SIG-M5 treated with dmso at 0.1 percent for 504 hours (cell line): ENCODE measurements at regions not wholly inside any gene's neighbourhood (a gene's known extent, or its start where the extent isn't known, plus 50 kb on each side); places are given as distances from the start of the nearest gene placed in this dataset.
A peak's percentile ranks its signal among the peaks of the same experiment; 100 is the strongest.

Experiments used
- DNase-seq: peaks from one replicate; lab custom pipeline; 2025; ENCODE audit not compliant: unreplicated experiment; lab: John Stamatoyannopoulos, UW

DNA sequence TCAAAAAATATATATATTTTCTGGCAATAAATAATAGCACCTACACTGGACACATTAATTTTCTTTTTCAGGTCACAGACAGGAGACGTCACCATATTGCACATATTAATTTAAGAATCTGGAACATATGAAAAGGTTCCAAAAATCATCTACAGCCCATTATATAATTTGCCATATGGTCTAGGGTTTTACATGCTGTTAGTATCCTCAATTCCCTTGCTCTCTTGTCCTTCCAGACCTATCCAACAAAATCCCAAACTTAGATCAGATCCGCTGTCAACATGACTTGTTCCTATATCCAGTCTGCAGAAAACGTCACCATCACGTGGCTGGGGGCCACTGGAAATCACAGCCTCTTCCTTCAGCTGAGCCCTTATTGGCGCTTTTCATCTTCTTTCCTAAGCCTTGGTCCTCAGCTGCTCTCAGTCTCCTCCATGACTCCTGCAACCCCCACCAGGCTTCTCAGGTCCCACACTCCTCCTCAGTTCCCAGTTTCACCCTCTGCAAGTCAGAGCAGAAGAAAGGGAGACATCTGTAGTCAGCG, 192.0 kb upstream of the GATB start:
- no peak for DNase-seq

DNA sequence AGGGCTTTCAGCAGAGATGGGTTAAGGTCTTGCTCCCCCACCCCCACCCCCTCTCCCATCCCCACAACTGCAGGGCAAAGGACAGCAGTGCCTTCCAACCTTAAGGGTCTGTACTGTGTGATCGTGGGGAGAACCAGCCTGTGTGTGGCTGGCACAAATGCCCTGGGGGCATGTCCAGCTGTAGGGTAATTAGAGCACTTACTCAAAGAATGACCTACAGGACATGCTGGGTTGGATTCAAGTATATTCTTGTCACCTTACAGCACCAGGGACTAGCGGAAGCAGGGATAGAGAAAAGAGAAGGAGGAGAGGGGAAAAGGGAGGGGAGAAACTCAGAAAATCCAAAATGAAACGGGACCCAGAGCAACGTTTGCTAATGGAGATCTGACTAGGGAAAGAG, 191.3 kb upstream of the GATB start:
- DNase-seq = no peak

DNA sequence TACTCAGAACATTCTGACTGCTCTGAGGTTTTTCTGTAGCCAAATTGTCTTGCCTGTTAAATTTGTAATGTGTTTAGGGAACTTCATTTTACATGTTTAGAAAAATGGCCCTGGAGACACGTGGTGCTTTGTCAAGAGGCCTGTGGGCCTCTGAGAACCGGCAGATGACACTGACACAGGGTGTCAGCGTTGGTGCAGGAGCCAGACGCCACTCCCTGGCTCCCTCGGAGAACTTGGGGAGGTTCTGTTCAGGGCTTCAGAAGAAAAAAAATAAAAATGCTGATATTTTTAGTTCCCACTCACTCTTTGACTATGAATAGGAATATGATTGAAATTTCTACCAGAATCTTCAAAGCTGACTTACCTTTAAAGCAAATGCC, 190.9 kb upstream of the GATB start:
- DNase-seq = no peak

DNA sequence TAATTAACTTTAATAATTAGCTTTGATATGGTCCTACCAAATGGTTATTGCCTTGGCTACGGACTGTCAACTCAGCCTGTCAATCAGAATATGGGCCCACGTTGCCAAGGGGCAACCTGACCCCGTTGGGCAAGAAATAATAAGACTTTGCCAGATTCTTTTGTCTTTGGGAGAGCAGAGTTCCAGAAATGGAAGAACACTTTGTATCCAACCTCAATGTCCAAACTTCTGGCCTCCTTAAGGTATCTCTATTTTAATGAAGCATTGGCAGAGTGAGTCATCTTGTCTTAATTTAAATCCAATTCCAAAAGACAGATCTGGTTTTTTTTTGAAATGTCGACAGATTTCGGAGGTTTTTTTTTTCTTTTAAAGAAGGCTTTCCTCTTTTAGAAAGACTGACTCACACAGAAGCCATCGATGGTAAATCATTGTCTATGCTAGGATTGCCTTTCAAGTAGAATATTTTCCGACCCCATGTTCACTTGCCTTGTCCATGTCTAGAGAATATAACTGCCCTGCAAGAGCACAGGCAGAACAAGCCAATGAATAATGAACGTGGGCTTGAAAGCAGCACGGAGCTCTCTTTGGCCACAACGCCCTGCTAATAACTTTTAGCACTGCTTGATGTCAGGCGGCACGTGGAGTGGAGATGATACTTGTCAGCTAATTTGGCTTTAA, 190.3 kb upstream of the GATB start:
- DNase-seq = no peak

DNA sequence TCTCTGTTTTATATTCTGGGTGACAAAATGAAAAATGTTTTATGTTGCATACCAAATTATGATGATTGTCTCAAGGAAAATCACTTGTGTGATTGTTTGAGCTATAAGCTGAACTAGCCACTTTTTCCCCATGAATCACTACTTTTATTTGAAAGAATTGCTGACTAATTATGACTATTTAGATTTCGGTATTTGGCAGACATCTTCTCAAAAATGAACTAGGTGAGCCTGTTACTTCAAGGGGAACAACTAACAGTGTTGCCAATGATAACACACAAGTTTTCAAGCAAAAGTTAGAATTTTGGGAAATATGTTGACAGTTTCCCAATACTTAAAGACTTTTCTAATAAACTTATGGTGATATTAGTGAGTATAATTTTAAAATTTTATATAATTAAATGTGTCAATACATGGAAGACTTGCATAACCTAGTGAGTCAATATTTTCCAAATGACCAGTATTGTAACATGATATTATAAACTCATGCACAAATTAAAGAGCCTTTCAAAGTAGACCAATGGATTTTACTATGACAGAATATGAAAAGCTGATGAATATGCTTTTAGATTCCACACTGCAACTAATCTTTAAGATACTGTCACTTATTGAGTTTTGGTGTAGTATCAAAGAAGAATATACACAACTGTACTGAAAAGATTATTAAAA, 187.7 kb upstream of the GATB start:
- DNase-seq = no peak

DNA sequence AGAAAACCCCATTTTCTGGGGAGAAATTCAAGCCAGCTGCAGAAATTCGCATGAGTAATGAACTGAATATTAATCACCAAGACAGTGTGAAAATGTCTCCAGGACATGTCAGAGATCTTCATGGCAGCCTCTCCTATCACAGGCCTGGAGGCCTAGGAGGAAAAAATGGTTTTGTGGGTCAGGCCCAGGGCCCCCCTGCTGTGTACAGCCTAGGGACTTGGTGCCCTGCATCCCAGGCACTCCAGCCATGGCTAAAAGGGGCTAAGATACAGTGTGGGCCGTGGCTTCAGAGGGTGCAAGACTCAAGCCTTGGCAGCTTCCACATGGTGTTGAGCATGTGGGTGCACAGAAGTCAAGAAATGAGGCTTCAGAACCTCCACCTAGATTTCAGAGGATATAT, 185.9 kb upstream of the GATB start:
- DNase-seq = no peak

DNA sequence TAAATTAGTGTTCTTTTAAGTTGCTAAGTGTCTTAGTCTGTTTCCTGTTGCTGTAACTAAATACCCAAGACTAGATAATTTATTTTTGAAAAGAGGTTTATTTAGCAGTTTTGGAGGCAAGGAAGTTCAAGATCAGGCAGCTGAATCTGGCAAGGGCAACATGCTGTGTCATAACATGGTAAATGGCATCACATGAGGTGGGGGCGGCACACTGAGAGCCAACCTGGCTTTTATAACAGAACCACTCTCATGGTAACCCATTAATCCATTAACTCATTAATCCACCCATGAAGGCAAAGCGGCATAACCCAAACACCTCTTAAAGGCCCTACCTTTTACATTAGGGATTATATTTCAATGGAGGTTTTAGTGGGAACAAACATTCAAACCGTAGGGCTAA, 182.2 kb upstream of the GATB start:
- DNase-seq = no peak

DNA sequence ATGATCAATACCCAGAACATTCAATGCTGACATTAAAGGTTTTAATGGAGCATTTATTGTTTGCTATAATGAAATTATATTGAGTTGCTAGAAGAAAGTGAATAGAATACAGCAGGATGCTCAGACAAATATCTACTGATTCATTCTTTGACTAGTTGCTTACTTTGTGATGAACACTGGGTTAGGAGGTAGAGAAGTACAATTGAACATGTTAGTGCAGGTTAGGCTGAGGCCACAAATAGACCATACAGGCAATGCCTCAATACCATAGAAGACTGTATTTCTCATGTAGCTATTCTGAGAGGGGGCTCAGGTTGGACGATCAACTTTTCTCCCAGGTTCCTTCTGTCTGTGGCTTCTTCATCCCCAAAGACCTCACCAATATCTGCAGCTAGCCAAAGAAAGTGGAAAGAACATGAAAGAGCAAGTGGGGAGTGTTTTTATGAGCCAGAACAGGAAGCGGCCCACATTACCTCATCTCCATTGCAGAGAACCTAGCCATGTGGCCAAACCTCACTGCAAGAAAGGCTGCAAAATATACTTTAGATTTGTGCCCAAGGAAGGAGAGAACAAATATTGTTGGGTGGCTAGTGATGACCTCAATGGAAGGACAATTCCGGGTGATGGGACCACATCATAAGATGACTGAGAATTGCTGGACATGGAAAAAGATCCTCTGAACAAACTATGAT, 180.3 kb upstream of the GATB start:
- peak; percentile 23 for DNase-seq

DNA sequence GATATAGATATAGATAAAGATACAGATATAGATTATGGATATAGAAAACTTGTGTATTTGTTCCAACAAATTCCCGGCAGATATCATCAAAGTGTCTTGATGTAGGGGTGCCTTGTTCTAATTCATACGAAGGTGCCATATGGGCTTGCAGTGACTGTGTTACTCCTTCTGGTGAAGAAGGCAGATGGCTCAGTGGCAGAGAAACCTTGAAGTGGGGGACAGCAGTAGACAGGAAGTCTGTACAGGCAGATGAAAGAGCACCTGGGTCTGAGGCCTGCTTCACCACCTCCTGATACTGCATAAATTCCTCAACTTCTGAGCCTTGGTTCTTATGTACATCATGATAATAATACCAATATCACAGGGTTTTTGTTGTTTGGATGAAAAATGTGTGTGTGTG, 179.5 kb upstream of the GATB start:
- DNase-seq = no peak

DNA sequence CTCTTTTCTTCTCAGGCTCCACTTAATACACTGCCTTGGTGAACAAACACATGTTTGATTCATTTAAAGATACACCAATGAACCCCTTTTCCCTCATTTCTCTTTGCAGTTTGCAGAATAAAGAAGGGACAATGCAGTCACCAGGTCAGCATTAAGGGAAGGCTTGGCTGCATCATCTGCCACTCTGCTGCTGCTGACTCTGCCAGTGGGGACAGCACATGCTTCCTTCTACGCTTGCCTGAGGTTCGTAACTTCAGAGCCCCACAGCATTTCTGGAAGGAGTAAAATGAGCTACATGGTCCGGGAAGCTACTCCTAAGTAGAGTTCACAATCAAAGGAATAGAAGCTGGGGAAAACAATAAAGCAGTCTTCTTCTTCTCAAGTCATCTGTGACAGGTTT, 178.9 kb upstream of the GATB start:
- DNase-seq = no peak

DNA sequence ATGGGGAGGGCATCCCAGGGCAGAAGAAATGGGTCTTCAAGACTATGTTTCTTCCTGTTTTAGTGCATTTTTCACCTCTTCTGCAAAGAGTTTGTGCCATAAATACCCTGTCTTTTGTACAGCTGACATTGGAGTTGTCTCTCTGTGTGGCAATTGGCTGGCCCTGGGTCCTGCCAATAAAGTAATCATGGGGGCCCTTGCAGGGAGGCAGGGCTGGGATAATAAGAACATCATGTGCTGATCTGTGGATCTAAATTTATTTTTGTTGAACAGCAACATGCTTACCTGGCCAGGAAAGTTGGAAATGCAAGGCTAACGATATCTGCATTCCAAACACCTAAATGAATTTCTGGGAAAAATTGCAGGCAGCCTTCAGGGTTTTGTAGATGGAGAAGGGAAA, 174.6 kb upstream of the GATB start:
- no peak for DNase-seq

DNA sequence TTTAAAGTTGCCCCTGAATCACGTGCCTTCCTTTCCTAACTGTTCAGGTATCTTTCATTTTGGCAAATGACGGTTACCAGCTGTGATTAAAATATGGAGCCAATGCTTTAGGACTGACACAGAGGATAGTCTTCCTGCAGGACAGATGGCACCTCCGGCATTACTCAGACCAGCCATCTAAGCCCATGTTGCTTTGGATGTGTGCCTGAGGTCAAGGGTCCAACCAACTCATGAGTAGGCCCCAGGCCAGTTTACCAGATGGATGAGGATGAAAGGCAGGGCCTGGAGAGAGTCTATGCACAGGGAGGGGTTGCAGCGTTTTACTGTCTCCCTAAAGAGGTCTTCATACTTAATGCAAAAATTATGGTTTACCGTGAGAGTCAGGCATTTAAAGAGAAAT, 174.0 kb upstream of the GATB start:
- DNase-seq = no peak

DNA sequence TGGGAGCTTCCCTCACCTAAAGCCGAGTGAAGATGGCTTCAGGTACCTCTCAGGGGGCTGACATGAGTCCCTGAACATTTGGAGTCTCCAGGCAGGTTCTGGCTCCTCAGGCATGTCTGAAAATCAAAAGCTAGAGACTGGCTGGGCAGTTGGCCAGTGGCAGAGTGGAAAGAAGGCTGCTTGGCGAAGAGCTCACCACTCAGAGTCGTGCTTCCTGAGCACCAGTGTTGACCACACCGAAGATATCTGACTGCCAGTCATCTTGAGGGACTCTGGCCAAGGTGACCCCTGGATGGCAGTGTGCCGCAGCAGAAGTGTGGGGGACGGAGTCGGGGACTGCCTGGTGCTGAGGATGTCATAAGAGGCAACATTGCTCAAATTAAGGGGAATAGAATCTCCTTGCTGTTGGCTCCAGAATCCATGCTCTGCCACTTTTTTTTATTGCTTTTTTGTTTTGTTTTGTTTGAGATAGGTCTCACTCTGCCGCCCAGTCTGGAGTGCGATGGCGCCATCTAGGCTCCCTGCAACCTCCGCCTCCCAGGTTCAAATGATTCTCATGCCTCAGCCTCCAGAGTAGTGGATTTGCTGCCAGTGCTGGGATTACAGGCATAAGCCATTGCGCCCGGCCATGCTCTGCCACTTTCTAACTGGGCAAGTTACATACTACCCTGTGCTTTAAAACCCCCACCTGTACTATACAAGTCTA, 172.5 kb upstream of the GATB start:
- no peak for DNase-seq

DNA sequence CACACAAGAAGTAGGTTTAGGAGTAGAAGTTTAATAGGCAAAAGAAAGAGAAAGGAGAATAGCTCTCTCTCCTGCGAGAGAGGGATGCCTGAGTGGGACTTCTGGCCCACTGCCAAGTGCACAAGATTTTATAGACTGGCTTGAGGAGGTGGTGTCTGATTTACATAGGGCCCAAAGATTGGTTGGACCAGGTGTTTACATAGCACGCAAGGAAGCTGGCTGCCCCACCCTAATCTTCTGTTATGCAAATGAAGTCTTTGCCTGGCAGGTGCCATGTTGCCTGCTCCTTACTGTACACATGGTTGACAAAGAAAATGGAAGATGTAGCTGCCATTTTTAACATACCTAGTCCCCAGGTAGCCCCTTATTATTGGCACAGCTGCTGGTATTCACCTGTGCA, 170.8 kb upstream of the GATB start:
- no peak for DNase-seq

DNA sequence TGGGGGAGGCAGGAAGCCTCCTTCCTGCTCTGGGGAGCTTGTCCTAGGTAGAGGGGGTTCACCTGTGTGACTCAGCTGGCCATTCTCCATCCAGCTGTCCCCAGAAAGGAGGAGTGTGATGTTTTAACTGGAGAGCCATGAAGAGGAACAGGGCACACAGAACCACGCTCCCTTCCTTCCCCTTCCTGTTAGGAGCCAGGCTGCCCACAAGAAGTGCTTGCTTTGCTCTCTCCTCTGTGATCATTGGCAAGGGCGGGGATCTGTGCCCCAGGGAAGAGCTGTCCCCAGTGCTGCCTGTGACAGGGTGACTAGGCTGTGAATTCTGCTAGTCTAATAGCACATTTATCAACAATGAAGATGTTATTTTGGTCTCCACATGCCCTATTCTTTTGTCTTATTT, 169.6 kb upstream of the GATB start:
- no peak for DNase-seq

DNA sequence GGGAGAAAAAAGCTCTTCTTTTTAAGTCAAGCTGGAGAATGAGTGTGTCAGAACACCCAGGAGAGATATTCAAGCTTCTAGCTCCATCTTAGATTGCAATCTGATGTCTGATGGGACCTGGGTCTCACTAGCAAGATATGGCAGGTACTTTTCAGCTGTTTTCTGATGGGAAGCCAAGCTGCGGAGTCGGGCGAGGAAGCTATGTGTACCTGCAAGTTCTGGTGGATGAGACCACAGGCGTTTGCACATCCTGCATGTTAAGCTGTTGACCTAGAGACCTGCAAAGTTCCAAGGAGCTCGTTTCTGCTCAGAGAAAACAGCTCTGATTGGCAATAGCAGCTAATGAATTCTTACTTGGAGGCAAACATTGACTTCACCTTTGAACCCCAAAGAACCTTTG, 167.3 kb upstream of the GATB start:
- no peak for DNase-seq

DNA sequence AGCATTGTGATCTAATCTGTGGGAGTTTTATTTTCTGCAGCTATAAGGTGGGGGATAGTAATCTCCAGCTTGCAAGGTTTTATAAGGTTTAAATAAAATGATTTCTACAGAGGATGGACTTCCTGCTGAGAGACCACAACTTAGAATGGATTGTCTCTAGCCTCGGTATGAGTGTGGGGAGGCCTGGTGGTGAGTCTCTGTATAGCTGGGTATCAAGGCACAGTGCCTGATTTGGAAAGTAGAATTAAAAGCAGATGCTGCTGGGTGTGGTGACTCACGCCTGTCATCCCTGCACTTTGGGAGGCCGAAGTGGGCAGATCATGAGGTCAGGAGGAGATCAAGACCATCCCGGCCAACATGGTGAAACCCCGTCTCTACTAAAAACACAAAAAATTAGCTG, 162.0 kb upstream of the GATB start:
- no peak for DNase-seq

DNA sequence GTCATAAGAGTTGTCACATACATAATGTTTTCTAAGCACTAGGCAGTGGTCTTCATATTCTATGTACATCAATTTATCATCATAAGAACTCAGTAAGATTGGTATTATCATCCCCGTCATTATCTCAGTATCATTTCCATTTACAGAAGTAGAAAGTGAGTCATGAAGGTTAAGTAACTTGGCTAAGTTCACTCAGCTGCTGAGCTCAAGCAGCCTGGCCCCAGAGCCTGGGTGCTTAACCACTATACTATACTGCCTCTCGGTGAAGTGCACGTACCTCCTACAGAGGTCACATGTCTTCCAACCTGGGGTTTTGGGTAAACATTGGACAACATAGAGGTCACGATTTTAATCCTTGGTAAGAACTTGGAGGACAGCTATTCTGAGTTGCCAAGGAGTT, 161.5 kb upstream of the GATB start:
- no peak for DNase-seq

DNA sequence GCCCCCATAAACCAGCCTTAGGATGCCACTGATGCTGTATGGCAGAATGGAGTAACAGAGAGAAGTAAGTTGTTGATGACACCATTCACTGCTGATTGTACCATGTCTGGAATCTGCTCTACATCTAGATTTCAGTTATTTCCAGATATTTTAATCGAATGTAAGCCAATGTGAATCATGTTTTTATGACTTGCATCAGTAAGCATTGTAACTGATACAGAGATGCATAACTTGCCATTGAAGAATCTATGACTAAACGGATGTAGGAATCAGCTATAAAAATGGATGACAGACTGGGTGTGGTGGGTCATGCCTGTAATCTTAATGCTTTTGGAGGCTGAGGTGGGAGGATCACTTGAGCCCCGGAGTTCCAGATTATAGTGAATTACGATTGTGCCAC, 161.0 kb upstream of the GATB start:
- no peak for DNase-seq

DNA sequence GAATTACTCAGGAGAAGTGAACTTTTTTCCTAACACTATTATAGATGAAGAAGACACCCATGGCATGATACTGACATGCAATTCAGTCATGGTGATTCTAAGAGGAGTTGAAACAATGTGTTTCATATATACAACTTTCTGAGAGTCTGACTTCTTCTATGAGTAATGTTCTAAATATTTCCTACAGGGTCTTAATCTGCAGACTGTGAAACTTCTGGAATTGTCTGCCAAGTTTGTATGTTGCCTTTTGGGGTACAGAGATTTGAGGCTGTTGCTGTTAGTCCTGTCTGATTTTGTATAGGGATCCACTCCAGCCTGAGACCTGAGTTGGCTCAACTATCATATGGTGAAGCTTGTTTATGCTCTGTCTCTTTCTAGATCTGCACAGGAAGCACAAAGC, 160.6 kb upstream of the GATB start:
- DNase-seq = no peak

DNA sequence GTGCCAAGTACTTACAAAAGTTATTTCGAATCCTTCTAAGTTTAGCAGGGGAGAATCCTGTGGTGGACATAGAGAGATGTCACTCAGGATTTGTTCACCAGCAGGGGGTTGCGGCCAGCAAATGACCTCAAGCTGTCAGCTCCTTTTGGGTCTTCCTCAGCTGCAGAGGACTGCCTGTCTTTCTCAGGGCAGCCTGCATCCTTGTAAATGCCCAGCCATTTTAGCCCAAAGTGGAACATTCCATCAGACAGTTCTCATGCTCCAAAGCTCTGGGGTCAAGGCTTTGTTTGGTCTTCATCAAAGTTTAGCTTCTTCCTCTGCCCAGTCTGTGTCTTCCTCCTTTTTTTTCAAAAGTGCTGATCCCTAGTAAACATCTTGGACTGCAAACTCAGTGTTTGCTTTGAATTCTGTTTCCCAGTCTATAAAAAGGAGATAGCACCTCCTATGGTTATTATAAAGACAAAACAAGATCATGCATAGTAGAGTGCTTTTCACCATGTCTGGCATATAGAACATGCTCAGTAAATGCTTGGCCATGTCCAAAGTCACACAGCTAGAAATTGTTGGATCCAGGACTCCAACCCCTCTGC, 156.4 kb upstream of the GATB start:
- DNase-seq = no peak
